Activated B cell treated with CpG ODN at 0.5 μM for 24 hours (primary cell): ENCODE measurements at regions not wholly inside any gene's neighbourhood (a gene's known extent, or its start where the extent isn't known, plus 50 kb on each side); places are given as distances from the start of the nearest gene placed in this dataset.

ENCODE experiments used
- ATAC-seq: fragments of 200-7000 bp; cut with Tn5 transposase; one replicate; pipeline ENCODE4 v1.10.0; 2021; ENCODE audit warnings: low read depth, mild to moderate bottlenecking, moderate library complexity
- CTCF ChIA-PET: fragments of 350-600 bp; sonication (Branson Sonifier 250); formaldehyde crosslinking; loops from one replicate; lab custom pipeline; 2021; ENCODE audit warnings: antibody characterized with exemption; lab: Charles Lee
- POLR2A ChIA-PET: fragments of 350-600 bp; sonication (Branson Sonifier 250); formaldehyde crosslinking; loops from one replicate; lab custom pipeline; 2021; ENCODE audit warnings: antibody characterized with exemption; lab: Charles Lee
- DNase-seq: peaks from one replicate; pipeline ENCODE4 v3.0.0; 2022
- H3K27ac Mint-ChIP-seq: one replicate; pipeline ENCODE4 v1.8.0; 2020; ENCODE audit warnings: mixed read lengths
- H3K27me3 Mint-ChIP-seq: one replicate; pipeline ENCODE4 v1.8.0; 2021; ENCODE audit warnings: mixed read lengths
- H3K36me3 Mint-ChIP-seq: one replicate; pipeline ENCODE4 v1.8.0; 2021; ENCODE audit warnings: low read depth, mixed read lengths
- H3K4me1 Mint-ChIP-seq: one replicate; pipeline ENCODE4 v1.8.0; 2021; ENCODE audit warnings: mixed read lengths
- H3K4me3 Mint-ChIP-seq: one replicate; pipeline ENCODE4 v1.8.0; 2020; ENCODE audit warnings: mild to moderate bottlenecking, mixed read lengths
- H3K9me3 Mint-ChIP-seq: one replicate; pipeline ENCODE4 v1.8.0; 2020; ENCODE audit warnings: mixed read lengths
- CTCF ChIP-seq: fragments of 200-600 bp; IDR thresholded peaks from one replicate; pipeline ENCODE4 v1.8.0; 2022; ENCODE audit warnings: antibody characterized with exemption, mild to moderate bottlenecking
- intact Hi-C: fragments of 100-400 bp; cut with micrococcal nuclease; formaldehyde crosslinking; loops from one replicate; pipeline ENCODE4 v1.15.1; 2024

- DNase-seq, result no peak
- intact Hi-C loops, result loop anchor here (10.0 kb wide), 1 partner anchor 79 kb away; no protein-coding TSS in a partner anchor
- Mint-ChIP-seq H3K4me1 (no peaks in the 10 kb centered on the region), H3K27ac (no peak overlapping the region), H3K27me3 (no peaks in the 10 kb centered on the region), H3K9me3 (no peaks in the 10 kb centered on the region), H3K36me3 (no peaks in the 10 kb centered on the region), H3K4me3 (no peak overlapping the region)
- no peak for ATAC-seq
- ChIA-PET CTCF (interaction anchor here (1.2 to 1.3 kb wide), 2 partner anchors 1975 to 1976 kb away, joined by 3 to 6 read pairs; no protein-coding TSS in a partner anchor), POLR2A (no interaction called here)
- TF ChIP-seq CTCF, result no peak
Observed at GRCh38 chr15:97235611-97235985, 724.9 kb upstream of the ARRDC4 start.

GRCh38 chr15:97236140-97236539, 724.4 kb upstream of the ARRDC4 start:
- ChIA-PET POLR2A (no interaction called here), CTCF (no interaction called here)
- TF ChIP-seq CTCF, result no peak
- Mint-ChIP-seq H3K27me3 (no peaks in the 10 kb centered on the region), H3K27ac (no peak overlapping the region), H3K4me3 (no peak overlapping the region), H3K36me3 (no peaks in the 10 kb centered on the region), H3K9me3 (no peaks in the 10 kb centered on the region), H3K4me1 (no peaks in the 10 kb centered on the region)
- intact Hi-C loops, result loop anchor here (10.0 kb wide), 1 partner anchor 79 kb away; no protein-coding TSS in a partner anchor
- DNase-seq (no peak), ATAC-seq (no peak)

- H3K4me1 Mint-ChIP-seq, result no peaks in the 10 kb centered on the region
- ChIA-PET POLR2A (no interaction called here), CTCF (no interaction called here)
- intact Hi-C loops, result loop anchor here (10.0 kb wide), 1 partner anchor 78 kb away; no protein-coding TSS in a partner anchor
- no peak overlapping the region for H3K27ac Mint-ChIP-seq
- H3K4me3 Mint-ChIP-seq, result no peak overlapping the region
- H3K27me3 Mint-ChIP-seq, result no peaks in the 10 kb centered on the region
- ATAC-seq (no peak), DNase-seq (no peak)
- H3K36me3 Mint-ChIP-seq, result no peaks in the 10 kb centered on the region
- no peak for TF ChIP-seq CTCF
- no peaks in the 10 kb centered on the region for H3K9me3 Mint-ChIP-seq
Observed at GRCh38 chr15:97237160-97237559, 723.3 kb upstream of the ARRDC4 start.

- no peaks in the 10 kb centered on the region for H3K27me3 Mint-ChIP-seq
- no peak for TF ChIP-seq CTCF
- H3K4me3 Mint-ChIP-seq, result no peak overlapping the region
- DNase-seq, result no peak
- no peak overlapping the region for H3K27ac Mint-ChIP-seq
- ATAC-seq, result no peak
- H3K9me3 Mint-ChIP-seq, result peaks cover 12% of the 10 kb centered on the region
- no peaks in the 10 kb centered on the region for H3K36me3 Mint-ChIP-seq
- H3K4me1 Mint-ChIP-seq, result no peaks in the 10 kb centered on the region
- intact Hi-C loops, result no loop called here
- ChIA-PET CTCF (no interaction called here), POLR2A (no interaction called here)
Observed at GRCh38 chr15:97248376-97248775, 712.1 kb upstream of the ARRDC4 start.

GRCh38 chr15:97259943-97260342, 700.6 kb upstream of the ARRDC4 start:
- no peak overlapping the region for H3K4me3 Mint-ChIP-seq
- POLR2A ChIA-PET, result no interaction called here
- intact Hi-C loops, result no loop called here
- ATAC-seq (no peak), DNase-seq (no peak)
- no peak overlapping the region for H3K27ac Mint-ChIP-seq
- no peaks in the 10 kb centered on the region for H3K36me3 Mint-ChIP-seq
- no peaks in the 10 kb centered on the region for H3K4me1 Mint-ChIP-seq
- CTCF ChIA-PET, result no interaction called here
- no peak for TF ChIP-seq CTCF
- peaks cover 1% of the 10 kb centered on the region for H3K9me3 Mint-ChIP-seq
- H3K27me3 Mint-ChIP-seq, result no peaks in the 10 kb centered on the region
